ENCODE measurements at regions not wholly inside any gene's neighbourhood (a gene's known extent, or its start where the extent isn't known, plus 50 kb on each side); places are given as distances from the start of the nearest gene placed in this dataset.
"Not testable (repeated sequence)": the region's sequence is repeated elsewhere in the genome, so short reads cannot be mapped to it uniquely, and the experiment has no call there.

GRCh38 chr10:63833411-63834060 lies 312.3 kb downstream of the REEP3 start:
- Histone ChIP-seq H3K9ac (ENCODE audit: low read depth, low read length) (no peak overlapping the region), H3K27ac (ENCODE audit: low read length) (no peak overlapping the region), H3K4me1 (ENCODE audit: insufficient read depth, low read length) (peaks cover 4% of the 10 kb centered on the region; the same call in 1 of the 2 replicates), H3K36me3 (ENCODE audit: insufficient read depth, low read depth, low read length) (no peaks in the 10 kb centered on the region), H3K27me3 (ENCODE audit: insufficient read depth, low read length) (no peaks in the 10 kb centered on the region), H3K9me3 (ENCODE audit: insufficient read depth, low read depth, low read length) (no peaks in the 10 kb centered on the region), H3K4me3 (ENCODE audit: low read length) (no peak overlapping the region)

- no peaks in the 10 kb centered on the region for H3K27me3 ChIP-seq (ENCODE audit: insufficient read depth, low read length)
Measured at GRCh38 chr10:63836666-63837442, 315.7 kb downstream of the REEP3 start.

GRCh38 chr10:63841761-63842160 lies 320.6 kb downstream of the REEP3 start:
- H3K27ac ChIP-seq (ENCODE audit: low read length): no peak overlapping the region
- no peak overlapping the region for H3K9ac ChIP-seq (ENCODE audit: low read depth, low read length)
- H3K4me1 ChIP-seq (ENCODE audit: insufficient read depth, low read length): no peaks in the 10 kb centered on the region
- H3K9me3 ChIP-seq (ENCODE audit: insufficient read depth, low read depth, low read length): peaks cover 4% of the 10 kb centered on the region
- no peaks in the 10 kb centered on the region for H3K36me3 ChIP-seq (ENCODE audit: insufficient read depth, low read depth, low read length)
- H3K27me3 ChIP-seq (ENCODE audit: insufficient read depth, low read length): no peaks in the 10 kb centered on the region
- H3K4me3 ChIP-seq (ENCODE audit: low read length): no peak overlapping the region

More at GRCh38 chr10:63836666-63837442, 315.7 kb downstream of the REEP3 start:
- H3K36me3 ChIP-seq (ENCODE audit: insufficient read depth, low read depth, low read length): no peaks in the 10 kb centered on the region
- no peak overlapping the region for H3K9ac ChIP-seq (ENCODE audit: low read depth, low read length)
- H3K4me1 ChIP-seq (ENCODE audit: insufficient read depth, low read length): no peaks in the 10 kb centered on the region
- H3K27ac ChIP-seq (ENCODE audit: low read length): no peak overlapping the region
- no peak overlapping the region for H3K4me3 ChIP-seq (ENCODE audit: low read length)
- no peaks in the 10 kb centered on the region for H3K9me3 ChIP-seq (ENCODE audit: insufficient read depth, low read depth, low read length)

GRCh38 chr10:63843107-63843506 lies 321.9 kb downstream of the REEP3 start:
- no peaks in the 10 kb centered on the region for H3K27me3 ChIP-seq (ENCODE audit: insufficient read depth, low read length)
- H3K36me3 ChIP-seq (ENCODE audit: insufficient read depth, low read depth, low read length): no peaks in the 10 kb centered on the region
- H3K4me1 ChIP-seq (ENCODE audit: insufficient read depth, low read length): no peaks in the 10 kb centered on the region
- H3K9me3 ChIP-seq (ENCODE audit: insufficient read depth, low read depth, low read length): peaks cover 14% of the 10 kb centered on the region
- H3K27ac ChIP-seq (ENCODE audit: low read length): no peak overlapping the region
- no peak overlapping the region for H3K4me3 ChIP-seq (ENCODE audit: low read length)
- H3K9ac ChIP-seq (ENCODE audit: low read depth, low read length): no peak overlapping the region

GRCh38 chr10:63848871-63849270 lies 327.7 kb downstream of the REEP3 start:
- H3K4me3 ChIP-seq (ENCODE audit: low read length); H3K27ac ChIP-seq (ENCODE audit: low read length); H3K36me3 ChIP-seq (ENCODE audit: insufficient read depth, low read depth, low read length); H3K9ac ChIP-seq (ENCODE audit: low read depth, low read length); H3K27me3 ChIP-seq (ENCODE audit: insufficient read depth, low read length); H3K4me1 ChIP-seq (ENCODE audit: insufficient read depth, low read length): not testable (repeated sequence)
- H3K9me3 ChIP-seq (ENCODE audit: insufficient read depth, low read depth, low read length): peaks cover 14% of the 10 kb centered on the region

GRCh38 chr10:63862860-63863259 lies 341.7 kb downstream of the REEP3 start:
- Histone ChIP-seq H3K4me3 (ENCODE audit: low read length) (no peak overlapping the region), H3K27ac (ENCODE audit: low read length) (no peak overlapping the region), H3K9me3 (ENCODE audit: insufficient read depth, low read depth, low read length) (0 out of 2 replicates have a peak, but pooled peaks cover 1% of the 10 kb centered on the region), H3K4me1 (ENCODE audit: insufficient read depth, low read length) (peaks cover 3% of the 10 kb centered on the region; the same call in 1 of the 2 replicates), H3K36me3 (ENCODE audit: insufficient read depth, low read depth, low read length) (no peaks in the 10 kb centered on the region), H3K9ac (ENCODE audit: low read depth, low read length) (no peak overlapping the region), H3K27me3 (ENCODE audit: insufficient read depth, low read length) (no peaks in the 10 kb centered on the region)

GRCh38 chr10:63865210-63865609 lies 344.0 kb downstream of the REEP3 start:
- H3K4me1 ChIP-seq (ENCODE audit: insufficient read depth, low read length): peaks cover 3% of the 10 kb centered on the region; the same call in 1 of the 2 replicates
- no peaks in the 10 kb centered on the region for H3K27me3 ChIP-seq (ENCODE audit: insufficient read depth, low read length)
- no peak overlapping the region for H3K4me3 ChIP-seq (ENCODE audit: low read length)
- H3K9ac ChIP-seq (ENCODE audit: low read depth, low read length): no peak overlapping the region
- H3K36me3 ChIP-seq (ENCODE audit: insufficient read depth, low read depth, low read length): no peaks in the 10 kb centered on the region
- H3K9me3 ChIP-seq (ENCODE audit: insufficient read depth, low read depth, low read length): no peaks in the 10 kb centered on the region
- no peak overlapping the region for H3K27ac ChIP-seq (ENCODE audit: low read length)

- H3K36me3 ChIP-seq (ENCODE audit: insufficient read depth, low read depth, low read length): no peaks in the 10 kb centered on the region
- no peaks in the 10 kb centered on the region for H3K27me3 ChIP-seq (ENCODE audit: insufficient read depth, low read length)
- peaks cover 3% of the 10 kb centered on the region; the same call in 1 of the 2 replicates for H3K4me1 ChIP-seq (ENCODE audit: insufficient read depth, low read length)
- no peak overlapping the region for H3K9ac ChIP-seq (ENCODE audit: low read depth, low read length)
- H3K27ac ChIP-seq (ENCODE audit: low read length): no peak overlapping the region
- peak overlapping the region; percentile 64 for H3K4me3 ChIP-seq (ENCODE audit: low read length)
- no peaks in the 10 kb centered on the region for H3K9me3 ChIP-seq (ENCODE audit: insufficient read depth, low read depth, low read length)
Measured at GRCh38 chr10:63866075-63866746, 345.0 kb downstream of the REEP3 start.

- no peak overlapping the region for H3K27ac ChIP-seq (ENCODE audit: low read length)
- H3K27me3 ChIP-seq (ENCODE audit: insufficient read depth, low read length): no peaks in the 10 kb centered on the region
- H3K9ac ChIP-seq (ENCODE audit: low read depth, low read length): no peak overlapping the region
- H3K4me1 ChIP-seq (ENCODE audit: insufficient read depth, low read length): peaks cover 3% of the 10 kb centered on the region; the same call in 1 of the 2 replicates
- no peak overlapping the region for H3K4me3 ChIP-seq (ENCODE audit: low read length)
- no peaks in the 10 kb centered on the region for H3K9me3 ChIP-seq (ENCODE audit: insufficient read depth, low read depth, low read length)
- H3K36me3 ChIP-seq (ENCODE audit: insufficient read depth, low read depth, low read length): no peaks in the 10 kb centered on the region
Measured at GRCh38 chr10:63866747-63867140, 345.5 kb downstream of the REEP3 start.

GRCh38 chr10:63878428-63878827 lies 357.2 kb downstream of the REEP3 start:
- H3K36me3 ChIP-seq (ENCODE audit: insufficient read depth, low read depth, low read length): no peaks in the 10 kb centered on the region
- peaks cover 2% of the 10 kb centered on the region; the same call in 1 of the 2 replicates for H3K4me1 ChIP-seq (ENCODE audit: insufficient read depth, low read length)
- H3K27me3 ChIP-seq (ENCODE audit: insufficient read depth, low read length): no peaks in the 10 kb centered on the region
- H3K27ac ChIP-seq (ENCODE audit: low read length): no peak overlapping the region
- no peak overlapping the region for H3K4me3 ChIP-seq (ENCODE audit: low read length)
- peaks cover 5% of the 10 kb centered on the region; the same call in 1 of the 2 replicates for H3K9me3 ChIP-seq (ENCODE audit: insufficient read depth, low read depth, low read length)
- H3K9ac ChIP-seq (ENCODE audit: low read depth, low read length): no peak overlapping the region

GRCh38 chr10:63883861-63884260 lies 362.7 kb downstream of the REEP3 start:
- Histone ChIP-seq H3K9ac (ENCODE audit: low read depth, low read length) (no peak overlapping the region), H3K27me3 (ENCODE audit: insufficient read depth, low read length) (no peaks in the 10 kb centered on the region), H3K4me3 (ENCODE audit: low read length) (no peak overlapping the region)

More at GRCh38 chr10:63883861-63884260, 362.7 kb downstream of the REEP3 start:
- H3K4me1 ChIP-seq (ENCODE audit: insufficient read depth, low read length): peaks cover 4% of the 10 kb centered on the region; the same call in 1 of the 2 replicates
- H3K36me3 ChIP-seq (ENCODE audit: insufficient read depth, low read depth, low read length): no peaks in the 10 kb centered on the region
- no peak overlapping the region for H3K27ac ChIP-seq (ENCODE audit: low read length)
- H3K9me3 ChIP-seq (ENCODE audit: insufficient read depth, low read depth, low read length): no peaks in the 10 kb centered on the region

Measured in iPS-20b (cell line).